Vagina (tissue), 2 donors: ENCODE measurements at regions not wholly inside any gene's neighbourhood (a gene's known extent, or its start where the extent isn't known, plus 50 kb on each side); places are given as distances from the start of the nearest gene placed in this dataset.

Experiments used
- DNase-seq, 2 donors: peaks; one replicate each; pipeline ENCODE4 v3.0.0-alpha.2; 2017; ENCODE audit errors: extremely low spot score in 2 of 2
- H3K27ac ChIP-seq: fragments of 200-600 bp; sonication (generic); one replicate; pipeline ENCODE4 v1.5.1; 2019
- H3K27me3 ChIP-seq: fragments of 200-600 bp; sonication (generic); one replicate; pipeline ENCODE4 v1.5.1; 2019
- H3K36me3 ChIP-seq, 2 donors: fragments of 200-600 bp; sonication (generic); one replicate each; pipeline ENCODE4 v1.5.1; 2017 to 2019
- H3K4me1 ChIP-seq: fragments of 200-600 bp; sonication (generic); one replicate; pipeline ENCODE4 v1.5.1; 2019
- H3K4me3 ChIP-seq, 2 donors: fragments of 200-600 bp; sonication (generic); 1 replicate in 1 of 2; 2 replicates in 1 of 2; pipeline ENCODE4 v1.5.1; 2016 to 2019
- H3K9me3 ChIP-seq: fragments of 200-600 bp; sonication (generic); one replicate; pipeline ENCODE4 v1.5.1; 2019
- CTCF ChIP-seq, 3 experiments: fragments of 450-650 bp in 2 of 3; fragments of 200-600 bp in 1 of 3; sonication (generic) in 1 of 3; IDR thresholded peaks; one replicate each; pipeline ENCODE4 v1.5.1; 2017 to 2019; ENCODE audit warnings: antibody characterized with exemption in 3 of 3, mild to moderate bottlenecking in 2 of 3, moderate library complexity in 2 of 3
- POLR2A ChIP-seq, 2 donors: fragments of 450-650 bp; IDR thresholded peaks; one replicate each; pipeline ENCODE4 v1.6.1; 2017; ENCODE audit warnings: antibody characterized with exemption in 2 of 2, mild to moderate bottlenecking in 2 of 2, moderate library complexity in 2 of 2
- POLR2AphosphoS5 ChIP-seq, 2 donors: sonication (generic); formaldehyde crosslinking; IDR thresholded peaks; one replicate each; pipeline ENCODE4 v1.9.0; 2017; ENCODE audit warnings: antibody characterized with exemption in 2 of 2, mild to moderate bottlenecking in 2 of 2, low read depth in 1 of 2; ENCODE audit not compliant: insufficient read depth in 1 of 2
- intact Hi-C: fragments of 100-400 bp; cut with DNase I; formaldehyde crosslinking; loops from one replicate; pipeline ENCODE4 v1.15.1; 2023

GRCh38 chr7:153401795-153402720 is 642.5 kb downstream of the ACTR3B start:
- H3K4me1 ChIP-seq, result no peaks in the 10 kb centered on the region
- no peaks in the 10 kb centered on the region for H3K27me3 ChIP-seq
- H3K4me3 ChIP-seq, result no peak overlapping the region
- H3K9me3 ChIP-seq, result no peaks in the 10 kb centered on the region
- DNase-seq, result no peak
- no peak overlapping the region for H3K27ac ChIP-seq
- no peak for TF ChIP-seq POLR2AphosphoS5 (IDR thresholded peaks at IDR 0.05; ENCODE audit: insufficient read depth in 1 of 2, low read depth in 1 of 2)
- no peak for TF ChIP-seq POLR2A (IDR thresholded peaks at IDR 0.05)
- no peak for TF ChIP-seq CTCF (IDR thresholded peaks at IDR 0.05)
- intact Hi-C loops, result no loop called here
- no peaks in the 10 kb centered on the region for H3K36me3 ChIP-seq

DNA sequence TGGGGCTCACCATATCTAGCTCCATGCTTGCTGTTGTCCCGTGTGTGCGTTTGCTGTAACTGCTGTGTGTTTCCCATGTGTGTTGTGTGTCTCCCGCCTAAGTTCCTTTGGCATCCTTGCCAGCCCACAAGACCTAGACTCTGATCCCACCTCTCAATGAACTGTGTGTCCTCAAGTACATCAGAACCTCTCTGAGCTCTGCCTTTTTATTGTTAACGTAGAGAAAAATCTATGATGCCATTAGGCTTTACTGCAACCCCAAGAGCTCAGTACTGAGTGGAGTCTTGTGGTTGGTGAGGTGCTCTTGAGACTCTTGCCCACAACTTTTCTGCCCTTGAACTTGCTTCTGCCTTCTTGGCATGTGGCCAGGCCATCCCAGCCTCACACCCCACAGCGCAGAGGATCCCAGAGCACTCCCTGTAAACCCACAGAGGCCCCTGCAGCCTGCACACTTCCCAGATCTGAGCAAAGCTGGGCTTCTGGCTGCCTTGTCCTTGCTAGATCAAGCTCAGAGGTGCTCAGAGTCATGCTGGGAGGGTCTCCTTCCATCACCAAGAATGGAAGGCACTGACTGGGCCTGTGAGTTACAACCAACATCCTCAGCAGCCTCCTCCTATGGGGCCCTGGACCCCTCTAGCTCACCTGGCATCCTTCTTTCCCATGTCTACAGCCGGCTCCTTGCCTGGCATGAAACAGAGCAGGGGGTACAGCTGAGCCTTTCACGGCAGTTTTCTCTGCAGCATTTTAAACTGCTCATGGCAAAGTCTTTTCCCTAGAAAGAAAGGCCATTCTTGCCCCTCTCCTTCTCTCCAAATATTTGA is 643.4 kb downstream of the ACTR3B start:
- TF ChIP-seq POLR2AphosphoS5 (IDR thresholded peaks at IDR 0.05; ENCODE audit: insufficient read depth in 1 of 2, low read depth in 1 of 2) (no peak), CTCF (IDR thresholded peaks at IDR 0.05) (no peak), POLR2A (IDR thresholded peaks at IDR 0.05) (no peak)
- H3K9me3 ChIP-seq, result no peaks in the 10 kb centered on the region
- H3K27me3 ChIP-seq, result no peaks in the 10 kb centered on the region
- intact Hi-C loops, result no loop called here
- no peak for DNase-seq
- H3K36me3 ChIP-seq, result no peaks in the 10 kb centered on the region
- H3K27ac ChIP-seq, result no peak overlapping the region
- H3K4me1 ChIP-seq, result no peaks in the 10 kb centered on the region
- no peak overlapping the region for H3K4me3 ChIP-seq

DNA sequence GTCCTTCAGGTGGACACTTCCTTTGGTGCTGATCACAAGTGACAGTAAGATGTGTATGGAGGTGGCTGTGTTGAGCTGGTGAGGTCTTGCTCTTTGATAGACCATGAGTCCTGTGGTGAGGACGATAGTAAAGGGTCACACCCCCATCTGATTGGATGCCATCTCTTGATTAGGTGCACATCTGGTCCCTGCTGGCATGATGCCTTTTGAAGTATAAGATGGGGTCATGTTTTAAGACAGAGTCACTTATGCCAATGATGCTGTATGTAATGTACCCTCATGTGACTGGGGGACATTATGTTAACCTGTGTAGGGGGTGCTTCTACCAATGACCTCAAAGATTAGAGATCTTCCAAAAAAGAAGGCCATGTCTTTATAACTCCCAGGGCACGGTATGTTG is 644.6 kb downstream of the ACTR3B start:
- no peaks in the 10 kb centered on the region for H3K4me1 ChIP-seq
- DNase-seq, result no peak
- no peaks in the 10 kb centered on the region for H3K36me3 ChIP-seq
- H3K27me3 ChIP-seq, result no peaks in the 10 kb centered on the region
- H3K4me3 ChIP-seq, result no peak overlapping the region
- no peak overlapping the region for H3K27ac ChIP-seq
- intact Hi-C loops, result no loop called here
- no peaks in the 10 kb centered on the region for H3K9me3 ChIP-seq
- TF ChIP-seq POLR2A (IDR thresholded peaks at IDR 0.05) (no peak), POLR2AphosphoS5 (IDR thresholded peaks at IDR 0.05; ENCODE audit: insufficient read depth in 1 of 2, low read depth in 1 of 2) (no peak), CTCF (IDR thresholded peaks at IDR 0.05) (no peak)

DNA sequence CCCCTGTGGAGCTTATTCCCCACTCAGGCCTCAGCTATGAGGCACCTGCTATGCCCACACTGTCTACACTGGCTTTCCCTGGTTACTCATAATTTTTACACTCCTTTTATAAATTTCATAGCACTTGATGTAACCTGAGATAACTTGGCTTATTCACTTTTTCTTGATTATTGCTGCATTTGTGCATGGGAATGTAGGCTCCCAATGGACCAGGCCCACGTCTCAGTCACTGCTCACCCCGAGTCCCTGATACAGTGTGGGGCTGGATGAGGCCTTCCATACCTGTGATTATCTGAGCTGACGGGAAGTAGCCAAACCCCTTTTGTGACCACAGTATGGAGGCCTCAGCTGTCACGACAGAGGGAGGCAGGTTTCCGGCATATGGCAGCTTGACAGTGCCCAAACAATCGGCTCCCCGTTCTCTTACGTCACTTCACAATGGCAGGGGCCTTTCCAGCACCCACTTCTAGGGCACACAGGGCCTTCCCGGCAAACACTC is 645.3 kb downstream of the ACTR3B start:
- Histone ChIP-seq H3K9me3 (no peaks in the 10 kb centered on the region), H3K4me1 (no peaks in the 10 kb centered on the region), H3K27ac (no peak overlapping the region), H3K36me3 (no peaks in the 10 kb centered on the region), H3K4me3 (no peak overlapping the region), H3K27me3 (no peaks in the 10 kb centered on the region)
- no peak for TF ChIP-seq POLR2A (IDR thresholded peaks at IDR 0.05)
- TF ChIP-seq CTCF (IDR thresholded peaks at IDR 0.05), result no peak
- no peak for DNase-seq
- intact Hi-C loops, result no loop called here
